Midbrain (tissue), 1 donor: ENCODE measurements at regions not wholly inside any gene's neighbourhood (a gene's known extent, or its start where the extent isn't known, plus 50 kb on each side); places are given as distances from the start of the nearest gene placed in this dataset.

Source experiments
- DNase-seq: peaks from one replicate; lab custom pipeline; 2025; lab: John Stamatoyannopoulos, UW

- no peak for DNase-seq
These were observed 357.6 kb upstream of the IRX4 start for GRCh38 chr5:2240118-2240904.

- DNase-seq = no peak
These were observed 356.6 kb upstream of the IRX4 start for GRCh38 chr5:2239201-2239910.

- no peak for DNase-seq
These were observed 356.0 kb upstream of the IRX4 start for GRCh38 chr5:2238732-2239131.

GRCh38 chr5:2227433-2227832, 344.7 kb upstream of the IRX4 start:
- DNase-seq = no peak

- DNase-seq = no peak
These were observed 342.0 kb upstream of the IRX4 start for GRCh38 chr5:2224689-2225088.

GRCh38 chr5:2223303-2223702, 340.6 kb upstream of the IRX4 start:
- DNase-seq = no peak

GRCh38 chr5:2222246-2222992, 339.7 kb upstream of the IRX4 start:
- no peak for DNase-seq

- DNase-seq = no peak
These were observed 338.7 kb upstream of the IRX4 start for GRCh38 chr5:2221450-2221849.

GRCh38 chr5:2220741-2221140, 338.0 kb upstream of the IRX4 start:
- DNase-seq = no peak

- no peak for DNase-seq
These were observed 336.5 kb upstream of the IRX4 start for GRCh38 chr5:2219149-2219776.

GRCh38 chr5:2217219-2217618, 334.5 kb upstream of the IRX4 start:
- DNase-seq = no peak

GRCh38 chr5:2214910-2215590, 332.3 kb upstream of the IRX4 start:
- no peak for DNase-seq

- DNase-seq = no peak
These were observed 330.5 kb upstream of the IRX4 start for GRCh38 chr5:2213121-2213730.

GRCh38 chr5:2212481-2212880, 329.8 kb upstream of the IRX4 start:
- no peak for DNase-seq

GRCh38 chr5:2208239-2208544, 325.5 kb upstream of the IRX4 start:
- no peak for DNase-seq

GRCh38 chr5:2207416-2208238, 324.9 kb upstream of the IRX4 start:
- DNase-seq = peak; percentile 40

- DNase-seq = no peak
These were observed 324.3 kb upstream of the IRX4 start for GRCh38 chr5:2207109-2207399.

- DNase-seq = no peak
These were observed 323.8 kb upstream of the IRX4 start for GRCh38 chr5:2206293-2207108.

- DNase-seq = no peak
These were observed 323.0 kb upstream of the IRX4 start for GRCh38 chr5:2205596-2206226.

GRCh38 chr5:2205185-2205585, 322.5 kb upstream of the IRX4 start:
- DNase-seq = no peak
